ENCODE measurements at regions not wholly inside any gene's neighbourhood (a gene's known extent, or its start where the extent isn't known, plus 50 kb on each side); places are given as distances from the start of the nearest gene placed in this dataset.

DNA sequence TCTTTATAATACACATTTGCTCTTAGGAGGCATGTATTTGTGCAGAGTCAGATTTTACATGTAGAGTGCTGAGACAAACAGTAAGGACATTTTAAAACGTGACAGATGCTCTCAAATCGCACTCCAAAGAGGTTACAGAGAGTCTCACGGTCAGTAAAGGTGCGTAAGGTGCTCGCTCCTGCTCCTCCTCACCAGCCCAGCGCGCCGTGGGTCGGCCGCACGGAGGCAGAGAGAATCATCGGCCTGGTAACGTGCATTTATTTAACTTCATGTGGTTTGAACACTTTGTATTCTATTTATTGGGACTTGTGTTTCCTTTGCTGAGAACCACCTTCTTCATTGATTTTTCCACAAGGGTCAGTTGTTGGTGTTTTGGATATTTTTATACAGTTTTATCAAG is 900.1 kb downstream of the BRD1 start:
- H3K4me2 ChIP-seq (ENCODE audit: low read depth, low read length) = no peak overlapping the region
- BruUV-seq (replicated peaks) = no TSS peak
- no peak overlapping the region for H3K4me3 ChIP-seq (replicated peaks in 1 of 3; ENCODE audit: insufficient read depth in 1 of 3, low read depth in 2 of 3, low read length in 3 of 3)
- ATAC-seq (no peak), FAIRE-seq (no peak), DNase-seq (ENCODE audit: low spot score) (no peak)
- peaks cover 3 to 20% of the 10 kb centered on the region in 2 experiments; a peak in 3 of 5 replicates for H3K27me3 ChIP-seq (ENCODE audit: control insufficient read depth in 1 of 2, insufficient read depth in 2 of 2, low read length in 2 of 2)
- in situ Hi-C loops (cut with HindIII; ENCODE audit: extremely low pct_ligation_motif_present, low pct_unique_long_range_greater_than_20kb) (no loop called here), intact Hi-C loops (cut with micrococcal nuclease; ENCODE audit: unreplicated experiment) (no loop called here)
- WGBS (ENCODE audit: low lambda C conversion rate) = 49% methylated on average over 13 of the region's 13 CpGs
- ChIA-PET CTCF (ENCODE audit: low intra/inter-chr PET ratio, low total read pairs) (no interaction called here), POLR2A (no interaction called here)
- H3K36me3 ChIP-seq (replicated peaks in 1 of 2; ENCODE audit: control insufficient read depth in 1 of 2, insufficient read depth in 2 of 2, low read length in 2 of 2) = no peaks in the 10 kb centered on the region; a peak in 1 of 5 replicates
- H3K9me3 ChIP-seq (ENCODE audit: low read length) = no peaks in the 10 kb centered on the region
- H4K20me1 ChIP-seq (ENCODE audit: insufficient read depth, low read length) = no peaks in the 10 kb centered on the region
- H3K27ac ChIP-seq (ENCODE audit: extremely low read length, insufficient read depth, low read length) = no peak overlapping the region
- H2AFZ ChIP-seq (ENCODE audit: low read length) = no peak overlapping the region
- H3K9ac ChIP-seq (ENCODE audit: insufficient read depth, low read depth, low read length) = no peak overlapping the region
- H3K79me2 ChIP-seq (ENCODE audit: insufficient read depth, low read length) = no peaks in the 10 kb centered on the region
- TF ChIP-seq TAF1 (CRISPR knock-in tag; IDR thresholded peaks at IDR 0.05) (no peak), TBL1XR1 (IDR thresholded peaks at IDR 0.05; ENCODE audit: borderline replicate concordance, low read length, partially characterized antibody) (no peak), TRIM24 (CRISPR knock-in tag; IDR thresholded peaks at IDR 0.05) (no peak), SOX6 (IDR thresholded peaks at IDR 0.05) (no peak), SOX6 (CRISPR knock-in tag; IDR thresholded peaks at IDR 0.05) (no peak), NFRKB (IDR thresholded peaks at IDR 0.05) (no peak), ZNF598 (CRISPR knock-in tag; IDR thresholded peaks at IDR 0.05; ENCODE audit: borderline replicate concordance) (no peak)
- TF ChIP-seq, protein P1, sequence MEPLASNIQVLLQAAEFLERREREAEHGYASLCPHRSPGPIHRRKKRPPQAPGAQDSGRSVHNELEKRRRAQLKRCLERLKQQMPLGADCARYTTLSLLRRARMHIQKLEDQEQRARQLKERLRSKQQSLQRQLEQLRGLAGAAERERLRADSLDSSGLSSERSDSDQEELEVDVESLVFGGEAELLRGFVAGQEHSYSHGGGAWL (CRISPR knock-in tag; IDR thresholded peaks at IDR 0.05) = no peak
- peaks cover 6% of the 10 kb centered on the region; the same call in 1 of the 2 replicates for H3K4me1 ChIP-seq (ENCODE audit: insufficient read depth, low read length)

GRCh38 chr22:48926643-48927042 is 901.0 kb downstream of the BRD1 start:
- 35% methylated on average over 11 of the region's 11 CpGs for WGBS (ENCODE audit: low lambda C conversion rate)
- intact Hi-C loops (cut with micrococcal nuclease; ENCODE audit: unreplicated experiment) = no loop called here
- no peak for DNase-seq (ENCODE audit: low spot score)
- Histone ChIP-seq H3K27me3 (ENCODE audit: control insufficient read depth in 1 of 2, insufficient read depth in 2 of 2, low read length in 2 of 2) (peaks cover 3 to 20% of the 10 kb centered on the region in 2 experiments; a peak in 3 of 5 replicates), H3K4me1 (ENCODE audit: insufficient read depth, low read length) (peaks cover 10% of the 10 kb centered on the region; the same call in 1 of the 2 replicates), H3K36me3 (replicated peaks in 1 of 2; ENCODE audit: control insufficient read depth in 1 of 2, insufficient read depth in 2 of 2, low read length in 2 of 2) (no peaks in the 10 kb centered on the region), H3K9ac (ENCODE audit: insufficient read depth, low read depth, low read length) (no peak overlapping the region), H3K9me3 (ENCODE audit: low read length) (no peaks in the 10 kb centered on the region), H3K4me3 (replicated peaks in 1 of 3; ENCODE audit: insufficient read depth in 1 of 3, low read depth in 2 of 3, low read length in 3 of 3) (no peak overlapping the region), H4K20me1 (ENCODE audit: insufficient read depth, low read length) (no peaks in the 10 kb centered on the region), H2AFZ (ENCODE audit: low read length) (no peak overlapping the region), H3K4me2 (ENCODE audit: low read depth, low read length) (no peak overlapping the region), H3K79me2 (ENCODE audit: insufficient read depth, low read length) (no peaks in the 10 kb centered on the region), H3K27ac (ENCODE audit: extremely low read length, insufficient read depth, low read length) (no peak overlapping the region)
- ATAC-seq = no peak
- CTCF ChIA-PET (ENCODE audit: low intra/inter-chr PET ratio, low total read pairs) = no interaction called here
- BruUV-seq (replicated peaks) = no TSS peak
- in situ Hi-C loops (cut with HindIII; ENCODE audit: extremely low pct_ligation_motif_present, low pct_unique_long_range_greater_than_20kb) = no loop called here
- POLR2A ChIA-PET = no interaction called here
- no peak for FAIRE-seq
- TF ChIP-seq, protein P2, sequence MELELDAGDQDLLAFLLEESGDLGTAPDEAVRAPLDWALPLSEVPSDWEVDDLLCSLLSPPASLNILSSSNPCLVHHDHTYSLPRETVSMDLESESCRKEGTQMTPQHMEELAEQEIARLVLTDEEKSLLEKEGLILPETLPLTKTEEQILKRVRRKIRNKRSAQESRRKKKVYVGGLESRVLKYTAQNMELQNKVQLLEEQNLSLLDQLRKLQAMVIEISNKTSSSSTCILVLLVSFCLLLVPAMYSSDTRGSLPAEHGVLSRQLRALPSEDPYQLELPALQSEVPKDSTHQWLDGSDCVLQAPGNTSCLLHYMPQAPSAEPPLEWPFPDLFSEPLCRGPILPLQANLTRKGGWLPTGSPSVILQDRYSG (CRISPR knock-in tag; IDR thresholded peaks at IDR 0.05) = no peak
- TF ChIP-seq RFX3 (CRISPR knock-in tag; IDR thresholded peaks at IDR 0.05) (no peak), ZNF496 (CRISPR knock-in tag; IDR thresholded peaks at IDR 0.05; ENCODE audit: insufficient replicate concordance) (no peak), POGK (CRISPR knock-in tag; conservative IDR thresholded peaks at IDR 0.05) (no peak), MBD4 (IDR thresholded peaks at IDR 0.05; ENCODE audit: borderline replicate concordance, low read length) (no peak)

Measured in HepG2 (cell line).